ENCODE measurements at regions not wholly inside any gene's neighbourhood (a gene's known extent, or its start where the extent isn't known, plus 50 kb on each side); places are given as distances from the start of the nearest gene placed in this dataset.
A peak's percentile ranks its signal among the peaks of the same experiment; 100 is the strongest.

GRCh38 chr17:77364941-77365583 lies 224.3 kb downstream of the SEC14L1 start:
- no peak for DNase-seq (ENCODE audit: low read depth in 2 of 2)

GRCh38 chr17:77365584-77366186 lies 224.9 kb downstream of the SEC14L1 start:
- peak; percentile 55 to 63 for DNase-seq (ENCODE audit: low read depth in 2 of 2)

GRCh38 chr17:77366206-77366557 lies 225.4 kb downstream of the SEC14L1 start:
- no peak for DNase-seq (ENCODE audit: low read depth in 2 of 2)

GRCh38 chr17:77366558-77367245 lies 225.9 kb downstream of the SEC14L1 start:
- DNase-seq (ENCODE audit: low read depth in 2 of 2): no peak

- DNase-seq (ENCODE audit: low read depth in 2 of 2): no peak
Observed at GRCh38 chr17:77369544-77369971, 228.8 kb downstream of the SEC14L1 start.

GRCh38 chr17:77370586-77370985 lies 229.8 kb downstream of the SEC14L1 start:
- DNase-seq (ENCODE audit: low read depth in 2 of 2): no peak

GRCh38 chr17:77371117-77371887 lies 230.5 kb downstream of the SEC14L1 start:
- DNase-seq (ENCODE audit: low read depth in 2 of 2): peak in 1 of 2 experiments; percentile 47

- DNase-seq (ENCODE audit: low read depth in 2 of 2): no peak
Observed at GRCh38 chr17:77371888-77372443, 231.2 kb downstream of the SEC14L1 start.

- peak; percentile 82 to 83 for DNase-seq (ENCODE audit: low read depth in 2 of 2)
Observed at GRCh38 chr17:77372444-77373298, 231.9 kb downstream of the SEC14L1 start.

- DNase-seq (ENCODE audit: low read depth in 2 of 2): no peak
Observed at GRCh38 chr17:77373299-77374169, 232.8 kb downstream of the SEC14L1 start.

- peak; percentile 67 to 68 for DNase-seq (ENCODE audit: low read depth in 2 of 2)
Observed at GRCh38 chr17:77374170-77374936, 233.6 kb downstream of the SEC14L1 start.

- no peak for DNase-seq (ENCODE audit: low read depth in 2 of 2)
Observed at GRCh38 chr17:77375108-77375916, 234.5 kb downstream of the SEC14L1 start.

GRCh38 chr17:77375917-77376651 lies 235.3 kb downstream of the SEC14L1 start:
- DNase-seq (ENCODE audit: low read depth in 2 of 2): peak; percentile 54 to 62

- no peak for DNase-seq (ENCODE audit: low read depth in 2 of 2)
Observed at GRCh38 chr17:77376795-77377709, 236.3 kb downstream of the SEC14L1 start.

- DNase-seq (ENCODE audit: low read depth in 2 of 2): no peak
Observed at GRCh38 chr17:77377710-77378235, 237.0 kb downstream of the SEC14L1 start.

GRCh38 chr17:77378318-77379064 lies 237.7 kb downstream of the SEC14L1 start:
- DNase-seq (ENCODE audit: low read depth in 2 of 2): no peak

Measured in fibroblast of skin of left quadriceps (primary cell).